Ovary (tissue), 3 donors: ENCODE measurements at regions not wholly inside any gene's neighbourhood (a gene's known extent, or its start where the extent isn't known, plus 50 kb on each side); places are given as distances from the start of the nearest gene placed in this dataset.

Experiments used
- POLR2A ChIP-seq: fragments of 450-650 bp; IDR thresholded peaks from one replicate; pipeline ENCODE4 v1.6.1; 2017; ENCODE audit warnings: antibody characterized with exemption, mild to moderate bottlenecking, moderate library complexity
- TF ChIP-seq, protein P1 (sequence below), 3 donors: fragments of 450-650 bp in 2 of 3; fragments of 200-600 bp in 1 of 3; IDR thresholded peaks; one replicate each; pipeline versions ENCODE4 v1.5.1 to v1.8.0; 2016 to 2022; ENCODE audit warnings: antibody characterized with exemption in 3 of 3, mild to moderate bottlenecking in 1 of 3
- donor health status: DM: no; HTN: no; CAD: no.

DNA sequence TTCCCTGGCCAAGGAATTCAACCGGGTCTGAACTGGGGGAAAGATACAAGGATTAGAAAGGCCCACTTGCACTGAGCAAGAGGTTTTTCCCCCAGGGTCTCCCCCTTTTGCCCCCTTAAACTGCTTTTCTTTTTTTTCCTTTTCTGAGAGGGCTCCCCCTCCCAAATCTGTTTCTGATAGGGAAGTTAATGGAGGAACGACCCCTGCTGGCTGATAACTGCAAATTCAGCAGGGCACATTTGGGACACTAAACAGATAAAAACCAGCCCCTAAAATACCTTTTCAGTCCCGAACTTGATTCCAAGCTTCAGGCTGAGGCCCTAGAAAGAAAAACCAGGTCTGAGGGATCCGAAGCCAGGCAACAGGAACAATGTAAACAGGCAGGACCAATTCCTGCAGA lies 1012.4 kb upstream of the CRIM1 start:
- TF ChIP-seq, protein P1, sequence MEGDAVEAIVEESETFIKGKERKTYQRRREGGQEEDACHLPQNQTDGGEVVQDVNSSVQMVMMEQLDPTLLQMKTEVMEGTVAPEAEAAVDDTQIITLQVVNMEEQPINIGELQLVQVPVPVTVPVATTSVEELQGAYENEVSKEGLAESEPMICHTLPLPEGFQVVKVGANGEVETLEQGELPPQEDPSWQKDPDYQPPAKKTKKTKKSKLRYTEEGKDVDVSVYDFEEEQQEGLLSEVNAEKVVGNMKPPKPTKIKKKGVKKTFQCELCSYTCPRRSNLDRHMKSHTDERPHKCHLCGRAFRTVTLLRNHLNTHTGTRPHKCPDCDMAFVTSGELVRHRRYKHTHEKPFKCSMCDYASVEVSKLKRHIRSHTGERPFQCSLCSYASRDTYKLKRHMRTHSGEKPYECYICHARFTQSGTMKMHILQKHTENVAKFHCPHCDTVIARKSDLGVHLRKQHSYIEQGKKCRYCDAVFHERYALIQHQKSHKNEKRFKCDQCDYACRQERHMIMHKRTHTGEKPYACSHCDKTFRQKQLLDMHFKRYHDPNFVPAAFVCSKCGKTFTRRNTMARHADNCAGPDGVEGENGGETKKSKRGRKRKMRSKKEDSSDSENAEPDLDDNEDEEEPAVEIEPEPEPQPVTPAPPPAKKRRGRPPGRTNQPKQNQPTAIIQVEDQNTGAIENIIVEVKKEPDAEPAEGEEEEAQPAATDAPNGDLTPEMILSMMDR (IDR thresholded peaks at IDR 0.05): no peak
- TF ChIP-seq POLR2A: no peak
